OCI-LY7 (cell line): ENCODE measurements at regions not wholly inside any gene's neighbourhood (a gene's known extent, or its start where the extent isn't known, plus 50 kb on each side); places are given as distances from the start of the nearest gene placed in this dataset.

Experiments used
- BruUV-seq: library from RNA; stranded (reverse); fragments of 400-500 nt; replicated peaks from 2 replicates; lab custom pipeline; 2021; lab: Mats Ljungman, UMichigan
- CTCF ChIA-PET: fragments of 300-600 bp; sonication (Branson Sonifier 250); formaldehyde crosslinking; loops from one replicate; lab custom pipeline; 2022; ENCODE audit warnings: antibody characterized with exemption; ENCODE audit not compliant: unreplicated experiment; lab: Charles Lee
- POLR2A ChIA-PET: fragments of 300-600 bp; sonication (Branson Sonifier 250); formaldehyde crosslinking; loops from one replicate; lab custom pipeline; 2022; ENCODE audit warnings: antibody characterized with exemption; lab: Charles Lee
- DNase-seq: peaks from one replicate; pipeline ENCODE4 v3.0.0-alpha.2; 2015; ENCODE audit warnings: low spot score
- H2AFZ ChIP-seq: fragments of 200-600 bp; sonication (generic), shearing (Covaris generic); 2 replicates; pipeline ENCODE4 v1.6.1; 2014; ENCODE audit warnings: mild to moderate bottlenecking, antibody characterized with exemption, low read length, moderate library complexity
- H3K27ac ChIP-seq: fragments of 200-600 bp; sonication (generic); 2 replicates; pipeline ENCODE4 v1.5.1; 2014; ENCODE audit warnings: mixed run types, low read depth, mild to moderate bottlenecking, moderate library complexity, low read length, inconsistent platforms; ENCODE audit not compliant: poor library complexity, severe bottlenecking
- H3K36me3 ChIP-seq: fragments of 200-600 bp; sonication (generic); 2 replicates; pipeline ENCODE4 v1.6.1; 2014; ENCODE audit warnings: mild to moderate bottlenecking, antibody characterized with exemption, low read length, moderate library complexity, mixed read lengths; ENCODE audit not compliant: insufficient read depth
- H3K4me1 ChIP-seq: fragments of 200-600 bp; sonication (generic); 2 replicates; pipeline ENCODE4 v1.5.1; 2014; ENCODE audit warnings: mild to moderate bottlenecking, low read length; ENCODE audit not compliant: insufficient read depth, poor library complexity, severe bottlenecking
- H3K4me2 ChIP-seq: fragments of 200-600 bp; sonication (generic); 2 replicates; pipeline ENCODE4 v1.6.1; 2014; ENCODE audit warnings: mild to moderate bottlenecking, low read length
- H3K4me3 ChIP-seq: fragments of 200-600 bp; sonication (generic); 2 replicates; pipeline ENCODE4 v1.5.1; 2014; ENCODE audit warnings: mild to moderate bottlenecking, low read depth, low read length; ENCODE audit not compliant: poor library complexity, severe bottlenecking
- H3K79me2 ChIP-seq: fragments of 200-600 bp; sonication (generic); 2 replicates; pipeline ENCODE4 v1.6.1; 2016; ENCODE audit warnings: low read depth, mild to moderate bottlenecking, low read length, moderate library complexity, mixed read lengths; ENCODE audit not compliant: insufficient read depth
- H3K9me2 ChIP-seq: fragments of 200-600 bp; sonication (generic); 2 replicates; pipeline ENCODE4 v1.6.1; 2016; ENCODE audit warnings: mild to moderate bottlenecking, low read length, mixed read lengths; ENCODE audit not compliant: insufficient read depth
- H3K9me3 ChIP-seq: fragments of 200-600 bp; sonication (generic); 2 replicates; pipeline ENCODE4 v1.6.1; 2014; ENCODE audit warnings: mild to moderate bottlenecking, mixed run types, low read length, mixed read lengths
- H4K20me1 ChIP-seq: fragments of 200-600 bp; sonication (generic); 2 replicates; pipeline ENCODE4 v1.6.1; 2014; ENCODE audit warnings: mild to moderate bottlenecking, antibody characterized with exemption, low read length, moderate library complexity, mixed read lengths; ENCODE audit not compliant: insufficient read depth
- EZH2phosphoT487 ChIP-seq: fragments of 200-600 bp; sonication (generic); IDR thresholded peaks from 2 replicates; pipeline ENCODE4 v1.6.1; 2018; ENCODE audit warnings: low read depth, borderline replicate concordance, mild to moderate bottlenecking, mixed run types, antibody characterized with exemption, low read length, moderate library complexity, mixed read lengths
- intact Hi-C: fragments of 100-400 bp; cut with micrococcal nuclease; formaldehyde crosslinking; loops from one replicate; pipeline ENCODE4 v1.10.0; 2022; ENCODE audit not compliant: unreplicated experiment
- TF ChIP-seq, protein P1 (sequence below): fragments of 200-600 bp; sonication (generic); conservative IDR thresholded peaks from 2 replicates; pipeline ENCODE4 v1.5.1; 2014; ENCODE audit warnings: mild to moderate bottlenecking, antibody characterized with exemption, low read length, moderate library complexity, mixed read lengths

DNA sequence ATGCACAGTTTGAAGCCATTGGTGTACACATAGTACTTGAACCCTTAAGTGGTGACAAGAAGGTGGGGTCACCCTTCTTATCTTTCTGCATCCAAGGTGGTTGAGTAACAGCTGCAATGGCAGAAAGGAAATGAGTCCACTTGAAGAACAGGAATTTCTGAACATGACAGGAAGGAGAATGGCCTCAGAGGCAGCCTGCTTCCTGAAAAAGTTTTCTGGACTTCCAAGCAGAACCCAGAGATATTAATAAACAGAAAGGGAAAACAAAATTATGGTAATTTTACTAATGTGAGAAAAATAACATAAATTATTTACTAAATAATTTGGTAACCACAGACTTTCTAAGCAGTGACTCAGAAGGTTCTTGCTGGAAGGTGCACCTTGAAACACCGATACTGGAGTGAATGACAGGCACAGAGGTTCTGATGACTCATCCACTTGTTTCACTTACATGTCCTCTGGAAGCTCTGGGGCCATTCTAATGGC is 119.9 kb upstream of the HS3ST1 start:
- H3K4me2 ChIP-seq: no peak overlapping the region

DNA sequence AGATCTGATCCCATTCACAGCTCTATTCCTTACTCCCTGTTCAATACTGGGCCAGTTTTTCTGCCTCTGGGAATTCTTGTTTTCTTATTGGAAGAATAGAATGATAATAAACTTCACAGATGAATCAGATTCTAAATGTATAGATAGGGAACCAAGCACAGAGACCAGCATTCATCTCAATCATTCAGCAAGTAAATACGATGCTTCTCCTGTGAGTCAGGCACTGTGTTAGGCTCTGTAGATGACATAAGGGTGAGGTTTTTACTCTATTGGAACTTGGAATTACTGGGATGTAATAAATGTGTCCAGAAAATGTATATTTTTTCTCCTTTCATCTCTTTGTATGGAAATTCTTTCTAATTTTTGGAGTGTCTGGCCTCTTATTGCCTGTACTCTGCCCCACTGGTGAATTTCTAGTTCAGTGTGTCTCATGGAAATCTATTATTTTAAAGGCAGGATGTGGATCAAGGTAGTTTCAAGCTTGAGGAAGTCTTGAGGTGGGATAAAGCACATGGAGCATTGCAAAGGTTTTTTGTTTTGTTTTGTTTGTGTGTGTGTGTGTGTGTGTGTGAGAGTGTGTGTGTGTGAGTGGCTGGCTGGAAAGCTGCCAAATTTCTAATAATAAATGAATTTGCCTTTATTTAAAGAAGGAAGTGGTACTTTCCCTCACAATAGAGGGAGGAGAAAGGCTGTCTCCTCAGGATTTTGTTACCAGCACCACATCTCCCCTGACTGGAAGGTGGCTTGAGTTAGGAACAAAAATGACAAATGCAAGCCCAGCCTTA is 117.9 kb upstream of the HS3ST1 start:
- ChIA-PET POLR2A (no interaction called here), CTCF (no interaction called here)
- H3K79me2 ChIP-seq: no peaks in the 10 kb centered on the region
- DNase-seq: no peak
- H3K4me3 ChIP-seq: no peak overlapping the region
- no peaks in the 10 kb centered on the region for H4K20me1 ChIP-seq
- H3K4me1 ChIP-seq: no peaks in the 10 kb centered on the region
- intact Hi-C loops: no loop called here
- no peak for TF ChIP-seq EZH2phosphoT487
- TF ChIP-seq, protein P1, sequence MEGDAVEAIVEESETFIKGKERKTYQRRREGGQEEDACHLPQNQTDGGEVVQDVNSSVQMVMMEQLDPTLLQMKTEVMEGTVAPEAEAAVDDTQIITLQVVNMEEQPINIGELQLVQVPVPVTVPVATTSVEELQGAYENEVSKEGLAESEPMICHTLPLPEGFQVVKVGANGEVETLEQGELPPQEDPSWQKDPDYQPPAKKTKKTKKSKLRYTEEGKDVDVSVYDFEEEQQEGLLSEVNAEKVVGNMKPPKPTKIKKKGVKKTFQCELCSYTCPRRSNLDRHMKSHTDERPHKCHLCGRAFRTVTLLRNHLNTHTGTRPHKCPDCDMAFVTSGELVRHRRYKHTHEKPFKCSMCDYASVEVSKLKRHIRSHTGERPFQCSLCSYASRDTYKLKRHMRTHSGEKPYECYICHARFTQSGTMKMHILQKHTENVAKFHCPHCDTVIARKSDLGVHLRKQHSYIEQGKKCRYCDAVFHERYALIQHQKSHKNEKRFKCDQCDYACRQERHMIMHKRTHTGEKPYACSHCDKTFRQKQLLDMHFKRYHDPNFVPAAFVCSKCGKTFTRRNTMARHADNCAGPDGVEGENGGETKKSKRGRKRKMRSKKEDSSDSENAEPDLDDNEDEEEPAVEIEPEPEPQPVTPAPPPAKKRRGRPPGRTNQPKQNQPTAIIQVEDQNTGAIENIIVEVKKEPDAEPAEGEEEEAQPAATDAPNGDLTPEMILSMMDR: no peak
- no TSS peak for BruUV-seq
- no peak overlapping the region for H2AFZ ChIP-seq
- H3K36me3 ChIP-seq: no peaks in the 10 kb centered on the region
- H3K9me3 ChIP-seq: no peaks in the 10 kb centered on the region
- H3K27ac ChIP-seq: no peak overlapping the region
- H3K9me2 ChIP-seq: no peaks in the 10 kb centered on the region
- no peak overlapping the region for H3K4me2 ChIP-seq

More for the DNA sequence above, 119.9 kb upstream of the HS3ST1 start:
- TF ChIP-seq, protein P1: no peak
- TF ChIP-seq EZH2phosphoT487: no peak
- intact Hi-C loops: no loop called here
- H3K27ac ChIP-seq: no peak overlapping the region
- no peaks in the 10 kb centered on the region for H3K4me1 ChIP-seq
- H4K20me1 ChIP-seq: no peaks in the 10 kb centered on the region
- BruUV-seq: no TSS peak
- H3K9me3 ChIP-seq: no peaks in the 10 kb centered on the region
- no peak overlapping the region for H3K4me3 ChIP-seq
- ChIA-PET CTCF (no interaction called here), POLR2A (no interaction called here)
- no peaks in the 10 kb centered on the region for H3K79me2 ChIP-seq
- H2AFZ ChIP-seq: no peak overlapping the region
- H3K9me2 ChIP-seq: no peaks in the 10 kb centered on the region
- no peak for DNase-seq
- H3K36me3 ChIP-seq: no peaks in the 10 kb centered on the region

DNA sequence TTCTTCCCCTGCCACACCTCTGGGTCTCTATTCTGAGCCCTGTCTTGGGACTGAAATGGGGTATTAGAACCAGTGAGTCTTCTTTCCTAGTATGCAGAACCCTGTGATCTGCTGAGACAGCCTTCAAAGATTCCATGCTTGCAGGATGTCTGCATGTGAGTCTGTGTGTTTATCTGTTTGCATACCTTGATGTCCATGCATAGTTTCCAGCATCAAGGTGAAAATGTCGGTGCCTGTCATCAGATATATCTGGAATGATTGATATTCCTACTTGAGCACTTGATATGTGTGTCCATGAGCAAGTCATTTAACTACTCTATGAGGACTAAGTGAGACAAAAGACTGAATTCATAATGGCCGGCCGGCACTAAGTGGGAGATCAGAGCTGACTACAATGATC is 117.0 kb upstream of the HS3ST1 start:
- intact Hi-C loops: no loop called here
- no peak overlapping the region for H3K4me2 ChIP-seq

More for the DNA sequence above, 117.0 kb upstream of the HS3ST1 start:
- no peaks in the 10 kb centered on the region for H3K79me2 ChIP-seq
- BruUV-seq: no TSS peak
- no peak overlapping the region for H3K27ac ChIP-seq
- no peak for DNase-seq
- no peak overlapping the region for H2AFZ ChIP-seq
- ChIA-PET CTCF (no interaction called here), POLR2A (no interaction called here)
- no peaks in the 10 kb centered on the region for H3K36me3 ChIP-seq
- H3K9me2 ChIP-seq: no peaks in the 10 kb centered on the region
- no peaks in the 10 kb centered on the region for H4K20me1 ChIP-seq
- TF ChIP-seq EZH2phosphoT487: no peak
- TF ChIP-seq, protein P1: no peak
- H3K9me3 ChIP-seq: no peaks in the 10 kb centered on the region
- no peaks in the 10 kb centered on the region for H3K4me1 ChIP-seq
- no peak overlapping the region for H3K4me3 ChIP-seq
